CD4-positive, alpha-beta T cell treated with Interferon gamma for 1 hour (primary cell): ENCODE measurements at regions not wholly inside any gene's neighbourhood (a gene's known extent, or its start where the extent isn't known, plus 50 kb on each side); places are given as distances from the start of the nearest gene placed in this dataset.

ENCODE experiments used
- DNase-seq: peaks from one replicate; pipeline ENCODE4 v3.0.0-alpha.2; 2020

- DNase-seq, result no peak
These were observed 50.8 kb upstream of the NAV2 start for GRCh38 chr11:19661827-19662226.

GRCh38 chr11:19660076-19660475 is 52.6 kb upstream of the NAV2 start:
- no peak for DNase-seq

GRCh38 chr11:19659529-19659928 is 53.1 kb upstream of the NAV2 start:
- DNase-seq, result no peak

GRCh38 chr11:19658344-19658743 is 54.3 kb upstream of the NAV2 start:
- no peak for DNase-seq

- DNase-seq, result no peak
These were observed 56.5 kb upstream of the NAV2 start for GRCh38 chr11:19656140-19656541.

GRCh38 chr11:19652623-19653375 is 59.8 kb upstream of the NAV2 start:
- no peak for DNase-seq

DNA sequence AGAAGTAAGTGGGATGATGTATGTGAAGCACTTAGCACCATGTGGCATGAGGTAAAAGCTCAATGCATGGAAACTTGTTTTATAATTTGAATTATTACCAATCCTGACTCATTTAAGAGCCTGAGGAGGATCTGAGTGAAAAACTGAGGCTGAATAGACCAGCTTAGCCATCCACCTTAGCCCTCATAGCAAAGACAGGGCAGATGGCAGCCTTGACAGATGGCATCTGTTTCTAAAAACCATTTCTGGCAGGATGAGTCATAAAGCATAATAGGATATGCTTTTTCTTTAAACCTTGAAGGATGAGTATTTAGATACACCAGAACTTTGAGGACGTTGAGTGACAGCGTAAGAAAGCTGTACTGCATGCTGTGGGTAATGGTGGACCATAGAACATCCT is 61.0 kb upstream of the NAV2 start:
- DNase-seq, result no peak

- DNase-seq, result no peak
These were observed 61.6 kb upstream of the NAV2 start for GRCh38 chr11:19651028-19651427.

DNA sequence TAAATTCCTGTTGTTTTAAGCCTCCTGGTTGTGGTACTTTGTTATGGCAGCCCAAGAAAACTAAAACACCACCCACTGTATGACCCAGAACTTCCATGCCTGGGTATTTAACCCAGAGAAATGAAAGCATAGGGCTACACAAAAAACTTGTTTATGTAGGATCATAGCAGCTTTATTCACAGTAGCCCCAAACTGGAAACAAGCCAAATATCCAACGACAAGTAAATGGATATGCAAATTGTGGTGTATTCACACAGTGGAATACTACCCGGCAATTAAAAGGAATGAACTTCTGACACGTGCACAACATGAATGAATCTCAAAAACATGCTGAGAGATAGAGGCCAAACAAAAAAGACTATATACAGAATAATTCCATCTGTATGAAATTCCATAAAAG is 62.2 kb upstream of the NAV2 start:
- no peak for DNase-seq

DNA sequence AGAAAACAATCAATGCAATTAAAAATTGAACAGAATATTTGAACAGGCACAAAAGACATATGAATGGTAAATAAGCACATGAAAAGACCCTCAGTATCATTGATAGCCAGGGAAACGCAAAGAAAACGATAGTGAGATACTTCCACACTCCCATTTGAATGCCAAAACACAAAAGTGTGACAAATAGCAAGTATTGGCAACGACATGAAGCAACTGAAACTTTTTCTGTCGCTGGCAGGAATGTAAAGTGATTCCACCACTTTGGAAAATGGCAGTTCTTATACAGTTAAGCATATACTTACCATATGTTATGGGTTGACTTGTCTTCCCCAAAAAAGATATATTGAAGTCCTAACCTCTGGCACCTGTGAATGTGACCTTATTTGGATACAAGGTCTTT is 62.9 kb upstream of the NAV2 start:
- DNase-seq, result no peak

GRCh38 chr11:19648321-19648720 is 64.3 kb upstream of the NAV2 start:
- no peak for DNase-seq

- no peak for DNase-seq
These were observed 64.8 kb upstream of the NAV2 start for GRCh38 chr11:19647816-19648215.

GRCh38 chr11:19646921-19647320 is 65.7 kb upstream of the NAV2 start:
- DNase-seq, result no peak

- no peak for DNase-seq
These were observed 66.3 kb upstream of the NAV2 start for GRCh38 chr11:19646308-19646707.

DNA sequence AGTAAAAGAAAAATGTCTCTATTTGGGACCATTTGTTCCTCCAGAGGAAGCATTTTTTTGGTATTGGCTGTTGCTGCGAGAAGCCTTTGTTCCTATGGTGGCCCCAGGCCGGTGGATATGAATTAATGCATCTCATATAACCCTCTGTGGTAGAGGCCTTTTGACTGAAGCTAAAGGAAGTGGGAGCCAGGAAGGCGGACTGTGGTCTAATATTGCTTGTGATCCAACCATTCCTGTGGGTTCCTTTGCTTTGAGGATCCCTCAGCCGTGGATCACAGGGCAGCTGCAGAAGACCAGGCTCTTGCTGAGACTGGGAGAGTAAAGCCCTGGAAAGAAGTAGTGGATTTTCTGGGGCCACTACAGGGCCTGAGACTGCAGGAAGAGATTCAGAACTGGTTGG is 68.3 kb upstream of the NAV2 start:
- DNase-seq, result no peak

GRCh38 chr11:19642185-19643158 is 70.2 kb upstream of the NAV2 start:
- DNase-seq, result no peak

- no peak for DNase-seq
These were observed 73.0 kb upstream of the NAV2 start for GRCh38 chr11:19639603-19640105.

DNA sequence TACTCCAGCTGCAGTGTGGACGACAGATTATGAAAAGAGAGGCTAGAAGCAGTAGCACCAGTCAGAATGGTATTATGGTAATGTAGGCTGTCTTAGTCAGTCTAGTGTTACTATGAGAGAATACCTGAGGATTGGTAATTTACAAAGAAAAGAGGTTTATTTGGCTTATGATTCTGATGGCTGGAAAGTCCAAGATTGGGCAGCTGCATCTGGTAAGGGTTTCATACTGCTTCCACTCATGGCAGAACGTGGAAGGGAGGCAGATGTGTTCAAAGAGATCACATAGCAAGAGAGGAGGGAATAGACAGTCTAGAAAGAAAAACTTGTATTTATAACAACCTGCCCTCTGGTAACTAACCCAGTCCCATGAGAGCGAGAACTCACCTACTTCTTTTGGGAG is 77.3 kb upstream of the NAV2 start:
- DNase-seq, result no peak

- DNase-seq, result no peak
These were observed 79.4 kb upstream of the NAV2 start for GRCh38 chr11:19633276-19633675.

GRCh38 chr11:19632499-19632834 is 80.2 kb upstream of the NAV2 start:
- DNase-seq, result no peak

GRCh38 chr11:19631712-19632498 is 80.7 kb upstream of the NAV2 start:
- no peak for DNase-seq

DNA sequence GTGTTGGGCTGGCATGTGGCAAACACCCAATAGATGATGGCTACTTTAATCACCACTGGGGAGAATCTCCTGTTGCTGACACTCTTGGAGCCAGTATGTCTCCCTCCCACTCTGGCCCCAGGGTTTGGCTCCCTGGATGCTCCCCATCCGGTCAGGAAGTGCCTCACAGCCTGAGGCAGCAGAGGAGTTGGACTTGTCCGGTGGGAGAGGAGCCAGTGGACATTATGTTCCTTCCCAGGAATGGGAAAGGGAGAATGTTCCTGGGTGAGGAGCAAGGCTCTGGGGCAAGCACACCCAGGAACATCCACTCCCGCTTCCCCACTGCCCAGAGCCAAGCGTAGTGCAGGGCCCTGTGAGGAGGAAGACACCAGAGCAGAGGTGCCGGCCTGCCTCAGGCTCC is 84.6 kb upstream of the NAV2 start:
- DNase-seq, result no peak

- DNase-seq, result no peak
These were observed 85.1 kb upstream of the NAV2 start for GRCh38 chr11:19627566-19627965.
